ENCODE measurements at regions not wholly inside any gene's neighbourhood (a gene's known extent, or its start where the extent isn't known, plus 50 kb on each side); places are given as distances from the start of the nearest gene placed in this dataset.

GRCh38 chr5:172558076-172558976, 82.7 kb upstream of the NEURL1B start:
- no peak for DNase-seq (ENCODE audit: low read depth)
- no peak for TF ChIP-seq CTCF (IDR thresholded peaks at IDR 0.05; ENCODE audit: control insufficient read depth, insufficient read depth, low read depth, low read length, missing control alignments)
- H3K4me3 ChIP-seq (ENCODE audit: control insufficient read depth, low read depth, low read length): peak overlapping the region; percentile 28

GRCh38 chr5:172556971-172557461, 84.0 kb upstream of the NEURL1B start:
- TF ChIP-seq CTCF (IDR thresholded peaks at IDR 0.05; ENCODE audit: control insufficient read depth, insufficient read depth, low read depth, low read length, missing control alignments): no peak
- H3K4me3 ChIP-seq (ENCODE audit: control insufficient read depth, low read depth, low read length): no peak overlapping the region
- DNase-seq (ENCODE audit: low read depth): no peak

- no peak for TF ChIP-seq CTCF (IDR thresholded peaks at IDR 0.05; ENCODE audit: control insufficient read depth, insufficient read depth, low read depth, low read length, missing control alignments)
- no peak for DNase-seq (ENCODE audit: low read depth)
- H3K4me3 ChIP-seq (ENCODE audit: control insufficient read depth, low read depth, low read length): no peak overlapping the region
Measured at GRCh38 chr5:172556262-172556661, 84.8 kb upstream of the NEURL1B start.

- DNase-seq (ENCODE audit: low read depth): no peak
- no peak overlapping the region for H3K4me3 ChIP-seq (ENCODE audit: control insufficient read depth, low read depth, low read length)
- TF ChIP-seq CTCF (IDR thresholded peaks at IDR 0.05; ENCODE audit: control insufficient read depth, insufficient read depth, low read depth, low read length, missing control alignments): no peak
Measured at GRCh38 chr5:172554562-172554961, 86.5 kb upstream of the NEURL1B start.

GRCh38 chr5:172553903-172554302, 87.2 kb upstream of the NEURL1B start:
- no peak for DNase-seq (ENCODE audit: low read depth)
- TF ChIP-seq CTCF (IDR thresholded peaks at IDR 0.05; ENCODE audit: control insufficient read depth, insufficient read depth, low read depth, low read length, missing control alignments): no peak
- H3K4me3 ChIP-seq (ENCODE audit: control insufficient read depth, low read depth, low read length): no peak overlapping the region

- DNase-seq (ENCODE audit: low read depth): no peak
- no peak overlapping the region for H3K4me3 ChIP-seq (ENCODE audit: control insufficient read depth, low read depth, low read length)
- TF ChIP-seq CTCF (IDR thresholded peaks at IDR 0.05; ENCODE audit: control insufficient read depth, insufficient read depth, low read depth, low read length, missing control alignments): no peak
Measured at GRCh38 chr5:172553167-172553566, 87.9 kb upstream of the NEURL1B start.

Data from AG09309 (cell line).